Fibroblast of mammary gland (primary cell): ENCODE measurements at regions not wholly inside any gene's neighbourhood (a gene's known extent, or its start where the extent isn't known, plus 50 kb on each side); places are given as distances from the start of the nearest gene placed in this dataset.
A peak's percentile ranks its signal among the peaks of the same experiment; 100 is the strongest.
"Not testable (repeated sequence)": the region's sequence is repeated elsewhere in the genome, so short reads cannot be mapped to it uniquely, and the experiment has no call there.

Experiments used
- DNase-seq: peaks from one replicate; pipeline ENCODE4 v3.0.0-alpha.2; 2010; ENCODE audit warnings: low read depth
- H3K4me3 ChIP-seq: 2 replicates; pipeline ENCODE4 v1.5.1; 2011; ENCODE audit warnings: low read depth, mild to moderate bottlenecking, low read length, moderate library complexity; ENCODE audit not compliant: control insufficient read depth
- CTCF ChIP-seq: conservative IDR thresholded peaks from 2 replicates; pipeline ENCODE4 v1.5.1; 2011; ENCODE audit warnings: low read depth, low read length, inconsistent platforms; ENCODE audit not compliant: control insufficient read depth, insufficient read depth

- no peak for TF ChIP-seq CTCF
- no peak overlapping the region for H3K4me3 ChIP-seq
- no peak for DNase-seq
These were observed 217.5 kb downstream of the KCTD12 start for GRCh38 chr13:76668716-76669115.

- TF ChIP-seq CTCF, result no peak
- no peak overlapping the region for H3K4me3 ChIP-seq
- DNase-seq, result no peak
These were observed 218.1 kb downstream of the KCTD12 start for GRCh38 chr13:76668141-76668540.

- no peak overlapping the region for H3K4me3 ChIP-seq
- TF ChIP-seq CTCF, result peak; percentile 51
- peak; percentile 74 for DNase-seq
These were observed 218.7 kb downstream of the KCTD12 start for GRCh38 chr13:76667551-76667950.

GRCh38 chr13:76663592-76664335, 222.4 kb downstream of the KCTD12 start:
- no peak for TF ChIP-seq CTCF
- DNase-seq, result peak; percentile 42
- no peak overlapping the region for H3K4me3 ChIP-seq

- DNase-seq, result peak; percentile 24
- not testable (repeated sequence) for H3K4me3 ChIP-seq
These were observed 227.1 kb downstream of the KCTD12 start for GRCh38 chr13:76659074-76659473.

DNA sequence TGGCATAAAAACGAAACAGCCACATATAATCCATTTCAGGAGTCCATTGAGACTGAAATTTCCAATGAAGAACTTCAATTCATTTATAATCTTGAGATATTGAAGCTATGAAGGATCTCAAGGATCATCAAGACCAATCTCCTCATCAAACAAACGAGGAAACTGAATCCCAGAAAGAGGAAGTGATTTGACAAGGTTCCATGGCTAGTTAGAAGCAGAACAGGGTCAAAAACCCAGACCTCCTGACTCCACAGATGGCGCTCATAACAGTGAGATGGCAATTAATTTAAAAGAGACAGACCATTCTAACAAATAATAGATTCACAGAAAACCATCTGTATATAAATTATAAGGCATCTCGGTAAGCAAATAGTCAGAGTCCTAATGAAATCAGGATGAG, 229.7 kb downstream of the KCTD12 start:
- DNase-seq, result no peak
- TF ChIP-seq CTCF, result no peak
- no peak overlapping the region for H3K4me3 ChIP-seq

GRCh38 chr13:76656056-76656455, 230.1 kb downstream of the KCTD12 start:
- DNase-seq, result no peak
- H3K4me3 ChIP-seq, result no peak overlapping the region
- no peak for TF ChIP-seq CTCF
